T-helper 17 cell (primary cell): ENCODE measurements at regions not wholly inside any gene's neighbourhood (a gene's known extent, or its start where the extent isn't known, plus 50 kb on each side); places are given as distances from the start of the nearest gene placed in this dataset.

Experiments used
- ATAC-seq: fragments of 150-1000 bp; cut with Tn5 transposase; 2 replicates; pipeline ENCODE4 v1.10.0; 2021; ENCODE audit warnings: mild to moderate bottlenecking, moderate library complexity
- DNase-seq, 3 donors: peaks; one replicate each; pipeline versions ENCODE4 v3.0.0 to v3.0.0-alpha.2; 2020 to 2021
- H3K9me3 ChIP-seq: one replicate; pipeline ENCODE4 v1.7.0; 2013; ENCODE audit warnings: low read length, mild to moderate bottlenecking; ENCODE audit not compliant: control insufficient read depth, poor library complexity, severe bottlenecking
- H3K27ac Mint-ChIP-seq: one replicate; pipeline ENCODE4 v1.8.0; 2022; ENCODE audit warnings: mild to moderate bottlenecking, moderate library complexity, mixed read lengths
- H3K27me3 Mint-ChIP-seq: one replicate; pipeline ENCODE4 v1.8.0; 2022; ENCODE audit warnings: mixed read lengths
- H3K36me3 Mint-ChIP-seq: one replicate; pipeline ENCODE4 v1.8.0; 2022; ENCODE audit warnings: low read depth, mixed read lengths
- H3K4me1 Mint-ChIP-seq: one replicate; pipeline ENCODE4 v1.8.0; 2022; ENCODE audit warnings: mild to moderate bottlenecking, mixed read lengths
- H3K4me3 Mint-ChIP-seq: one replicate; pipeline ENCODE4 v1.8.0; 2022; ENCODE audit warnings: mild to moderate bottlenecking, moderate library complexity, mixed read lengths

GRCh38 chr11:109936661-109937180, 156.5 kb upstream of the ZC3H12C start:
- ATAC-seq (no peak), DNase-seq (no peak)
- H3K9me3 ChIP-seq: no peaks in the 10 kb centered on the region
- Mint-ChIP-seq H3K4me3 (no peak overlapping the region), H3K4me1 (no peaks in the 10 kb centered on the region), H3K27ac (no peak overlapping the region), H3K27me3 (peaks cover 50% of the 10 kb centered on the region), H3K36me3 (peaks cover 2% of the 10 kb centered on the region)

- DNase-seq: no peak
- H3K4me3 Mint-ChIP-seq: no peak overlapping the region
- H3K9me3 ChIP-seq: no peaks in the 10 kb centered on the region
- H3K36me3 Mint-ChIP-seq: peaks cover 2% of the 10 kb centered on the region
- peaks cover 47% of the 10 kb centered on the region for H3K27me3 Mint-ChIP-seq
- no peak overlapping the region for H3K27ac Mint-ChIP-seq
- H3K4me1 Mint-ChIP-seq: no peaks in the 10 kb centered on the region
- no peak for ATAC-seq
Measured at GRCh38 chr11:109937968-109938367, 155.2 kb upstream of the ZC3H12C start.

GRCh38 chr11:109939166-109939810, 153.9 kb upstream of the ZC3H12C start:
- H3K4me3 Mint-ChIP-seq: no peak overlapping the region

GRCh38 chr11:109940816-109941215, 152.4 kb upstream of the ZC3H12C start:
- no peak for DNase-seq
- H3K4me1 Mint-ChIP-seq: no peaks in the 10 kb centered on the region
- peaks cover 2% of the 10 kb centered on the region for H3K36me3 Mint-ChIP-seq
- no peaks in the 10 kb centered on the region for H3K9me3 ChIP-seq
- no peak overlapping the region for H3K4me3 Mint-ChIP-seq
- ATAC-seq: no peak
- H3K27me3 Mint-ChIP-seq: peaks cover 52% of the 10 kb centered on the region
- H3K27ac Mint-ChIP-seq: no peak overlapping the region

More at GRCh38 chr11:109939166-109939810, 153.9 kb upstream of the ZC3H12C start:
- H3K4me1 Mint-ChIP-seq: no peaks in the 10 kb centered on the region
- ATAC-seq (no peak), DNase-seq (no peak)
- peaks cover 2% of the 10 kb centered on the region for H3K36me3 Mint-ChIP-seq
- no peak overlapping the region for H3K27ac Mint-ChIP-seq
- H3K27me3 Mint-ChIP-seq: peaks cover 45% of the 10 kb centered on the region
- no peaks in the 10 kb centered on the region for H3K9me3 ChIP-seq

GRCh38 chr11:109945626-109946321, 147.4 kb upstream of the ZC3H12C start:
- ATAC-seq (peak; percentile 23), DNase-seq (no peak)
- H3K9me3 ChIP-seq: no peaks in the 10 kb centered on the region
- peaks cover 8% of the 10 kb centered on the region for H3K4me1 Mint-ChIP-seq
- H3K27ac Mint-ChIP-seq: no peak overlapping the region
- H3K36me3 Mint-ChIP-seq: no peaks in the 10 kb centered on the region
- peak overlapping the region; percentile 37 for H3K4me3 Mint-ChIP-seq
- peaks cover 38% of the 10 kb centered on the region for H3K27me3 Mint-ChIP-seq

GRCh38 chr11:109946322-109946846, 146.8 kb upstream of the ZC3H12C start:
- Mint-ChIP-seq H3K27ac (no peak overlapping the region), H3K4me3 (peak overlapping the region; percentile 37)

GRCh38 chr11:109954534-109954933, 138.7 kb upstream of the ZC3H12C start:
- H3K27me3 Mint-ChIP-seq: peaks cover 39% of the 10 kb centered on the region
- no peak overlapping the region for H3K4me3 Mint-ChIP-seq
- ATAC-seq (no peak), DNase-seq (no peak)
- H3K36me3 Mint-ChIP-seq: no peaks in the 10 kb centered on the region
- no peaks in the 10 kb centered on the region for H3K9me3 ChIP-seq
- no peaks in the 10 kb centered on the region for H3K4me1 Mint-ChIP-seq
- no peak overlapping the region for H3K27ac Mint-ChIP-seq

More at GRCh38 chr11:109946322-109946846, 146.8 kb upstream of the ZC3H12C start:
- no peaks in the 10 kb centered on the region for H3K9me3 ChIP-seq
- Mint-ChIP-seq H3K27me3 (peaks cover 32% of the 10 kb centered on the region), H3K36me3 (no peaks in the 10 kb centered on the region), H3K4me1 (peaks cover 8% of the 10 kb centered on the region)
- DNase-seq: no peak
- peak; percentile 80 for ATAC-seq

GRCh38 chr11:109956124-109956793, 136.9 kb upstream of the ZC3H12C start:
- Mint-ChIP-seq H3K36me3 (no peaks in the 10 kb centered on the region), H3K4me1 (no peaks in the 10 kb centered on the region), H3K4me3 (no peak overlapping the region), H3K27ac (no peak overlapping the region), H3K27me3 (peaks cover 33% of the 10 kb centered on the region)
- no peaks in the 10 kb centered on the region for H3K9me3 ChIP-seq
- no peak for ATAC-seq
- DNase-seq: no peak

GRCh38 chr11:109957000-109957399, 136.2 kb upstream of the ZC3H12C start:
- no peak overlapping the region for H3K4me3 Mint-ChIP-seq
- no peak for DNase-seq
- no peaks in the 10 kb centered on the region for H3K36me3 Mint-ChIP-seq
- H3K4me1 Mint-ChIP-seq: no peaks in the 10 kb centered on the region
- ATAC-seq: no peak
- no peak overlapping the region for H3K27ac Mint-ChIP-seq
- H3K9me3 ChIP-seq: no peaks in the 10 kb centered on the region
- H3K27me3 Mint-ChIP-seq: peaks cover 33% of the 10 kb centered on the region

GRCh38 chr11:109957601-109958000, 135.6 kb upstream of the ZC3H12C start:
- no peaks in the 10 kb centered on the region for H3K9me3 ChIP-seq
- ATAC-seq: no peak
- H3K4me3 Mint-ChIP-seq: no peak overlapping the region
- H3K27ac Mint-ChIP-seq: no peak overlapping the region
- H3K36me3 Mint-ChIP-seq: no peaks in the 10 kb centered on the region
- DNase-seq: no peak
- no peaks in the 10 kb centered on the region for H3K4me1 Mint-ChIP-seq
- H3K27me3 Mint-ChIP-seq: peaks cover 33% of the 10 kb centered on the region

- H3K9me3 ChIP-seq: no peaks in the 10 kb centered on the region
- H3K4me3 Mint-ChIP-seq: no peak overlapping the region
- no peak overlapping the region for H3K27ac Mint-ChIP-seq
- H3K4me1 Mint-ChIP-seq: no peaks in the 10 kb centered on the region
- H3K27me3 Mint-ChIP-seq: peaks cover 30% of the 10 kb centered on the region
- DNase-seq (no peak), ATAC-seq (no peak)
- H3K36me3 Mint-ChIP-seq: no peaks in the 10 kb centered on the region
Measured at GRCh38 chr11:109958131-109958820, 134.9 kb upstream of the ZC3H12C start.

- no peaks in the 10 kb centered on the region for H3K9me3 ChIP-seq
- ATAC-seq: no peak
- Mint-ChIP-seq H3K27ac (no peak overlapping the region), H3K4me1 (no peaks in the 10 kb centered on the region), H3K27me3 (peaks cover 25% of the 10 kb centered on the region), H3K36me3 (no peaks in the 10 kb centered on the region), H3K4me3 (no peak overlapping the region)
- DNase-seq: no peak
Measured at GRCh38 chr11:109958821-109959166, 134.4 kb upstream of the ZC3H12C start.

GRCh38 chr11:109960831-109961230, 132.4 kb upstream of the ZC3H12C start:
- Mint-ChIP-seq H3K36me3 (no peaks in the 10 kb centered on the region), H3K27ac (no peak overlapping the region), H3K27me3 (peaks cover 10% of the 10 kb centered on the region), H3K4me3 (no peak overlapping the region), H3K4me1 (no peaks in the 10 kb centered on the region)
- ATAC-seq (no peak), DNase-seq (no peak)
- H3K9me3 ChIP-seq: no peaks in the 10 kb centered on the region
